RKO (cell line): ENCODE measurements at regions not wholly inside any gene's neighbourhood (a gene's known extent, or its start where the extent isn't known, plus 50 kb on each side); places are given as distances from the start of the nearest gene placed in this dataset.

Experiments used
- DNase-seq: peaks from one replicate; pipeline ENCODE4 v3.0.0-alpha.2; 2016; ENCODE audit warnings: low spot score

DNA sequence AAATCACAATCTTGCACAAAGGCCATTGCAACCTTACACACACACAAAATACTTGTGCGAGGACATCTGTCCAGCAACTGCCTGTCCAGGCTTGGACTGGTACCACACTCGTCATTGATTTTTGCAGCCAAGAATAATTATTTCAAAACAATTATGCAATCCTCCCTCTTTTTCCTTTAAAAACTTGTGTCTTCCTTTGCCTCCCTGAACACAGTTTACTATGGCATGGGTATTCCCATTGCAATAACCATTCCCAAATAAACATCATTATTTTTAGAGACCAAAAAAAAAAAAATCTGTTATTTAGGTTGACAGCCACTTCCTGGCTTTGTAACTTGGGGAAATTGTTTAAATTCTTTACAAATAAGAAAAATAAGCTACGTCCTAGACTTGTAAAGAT, 54.0 kb downstream of the C11orf91 start:
- no peak for DNase-seq

DNA sequence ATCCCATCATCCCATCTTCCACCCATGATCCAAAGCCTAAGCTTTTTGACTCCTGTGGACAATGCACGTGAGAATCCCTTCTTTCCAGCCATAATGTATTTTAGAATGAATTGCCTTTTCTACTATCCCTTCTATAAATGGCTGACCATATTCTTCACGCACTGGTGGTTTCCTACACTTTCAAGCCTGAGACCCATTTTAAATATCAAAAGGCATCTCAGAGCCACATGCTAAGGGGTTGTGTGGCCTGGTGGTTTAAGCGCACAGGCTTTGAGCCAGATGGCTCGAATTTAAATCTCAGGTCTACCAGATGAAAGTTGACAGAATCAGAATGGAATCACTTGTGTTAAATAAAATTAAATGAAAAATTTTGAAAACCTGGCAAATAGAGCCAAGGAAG, 54.5 kb downstream of the C11orf91 start:
- DNase-seq: no peak

DNA sequence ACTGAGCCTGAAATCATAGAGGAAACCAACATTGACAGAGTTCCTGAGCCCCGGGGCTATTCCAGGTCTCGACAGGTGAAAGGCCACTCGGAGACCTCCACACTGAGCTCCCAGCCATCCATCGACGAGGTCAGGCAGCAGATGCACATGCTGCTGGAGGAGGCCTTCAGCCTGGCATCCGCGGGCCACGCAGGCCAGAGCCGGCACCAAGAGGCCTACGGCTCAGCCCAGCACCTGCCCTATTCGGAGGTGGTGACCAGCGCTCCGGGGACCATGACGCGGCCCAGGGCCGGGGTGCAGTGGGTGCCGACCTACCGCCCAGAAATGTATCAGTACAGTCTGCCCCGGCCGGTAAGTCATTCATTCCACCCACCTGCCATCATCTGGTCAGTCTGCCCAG, 54.9 kb downstream of the C11orf91 start:
- DNase-seq: no peak

DNA sequence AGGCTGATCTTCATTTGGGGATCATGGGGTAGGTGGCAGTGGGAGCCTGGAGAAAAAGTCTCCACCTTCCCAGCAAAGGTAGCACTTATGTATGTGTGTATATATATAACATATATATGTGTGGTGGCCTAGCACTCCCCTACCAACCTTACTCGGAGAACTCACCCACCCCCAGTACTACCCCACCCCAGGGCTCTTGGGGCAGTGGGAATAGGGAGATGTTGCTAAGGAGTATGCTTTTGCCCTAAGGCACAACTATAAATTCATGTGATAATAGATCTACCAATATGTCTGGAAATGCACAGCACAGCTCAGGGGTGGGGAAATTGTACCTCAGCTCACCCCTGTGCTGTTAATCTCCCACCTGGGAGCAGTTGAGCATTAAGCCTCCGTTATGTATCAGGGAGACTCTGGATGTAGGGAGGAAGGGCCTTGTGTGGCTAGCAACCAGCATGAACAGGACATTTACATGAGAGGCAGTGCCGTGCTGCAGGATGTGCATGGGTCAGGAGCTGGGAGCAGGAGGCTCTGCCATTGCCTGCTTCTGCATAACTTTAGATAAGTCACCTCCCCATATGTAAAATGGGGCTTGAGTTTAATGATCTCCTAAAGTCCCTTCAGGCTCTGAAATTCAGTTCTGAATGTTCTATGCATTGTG, 57.3 kb downstream of the C11orf91 start:
- DNase-seq: no peak

DNA sequence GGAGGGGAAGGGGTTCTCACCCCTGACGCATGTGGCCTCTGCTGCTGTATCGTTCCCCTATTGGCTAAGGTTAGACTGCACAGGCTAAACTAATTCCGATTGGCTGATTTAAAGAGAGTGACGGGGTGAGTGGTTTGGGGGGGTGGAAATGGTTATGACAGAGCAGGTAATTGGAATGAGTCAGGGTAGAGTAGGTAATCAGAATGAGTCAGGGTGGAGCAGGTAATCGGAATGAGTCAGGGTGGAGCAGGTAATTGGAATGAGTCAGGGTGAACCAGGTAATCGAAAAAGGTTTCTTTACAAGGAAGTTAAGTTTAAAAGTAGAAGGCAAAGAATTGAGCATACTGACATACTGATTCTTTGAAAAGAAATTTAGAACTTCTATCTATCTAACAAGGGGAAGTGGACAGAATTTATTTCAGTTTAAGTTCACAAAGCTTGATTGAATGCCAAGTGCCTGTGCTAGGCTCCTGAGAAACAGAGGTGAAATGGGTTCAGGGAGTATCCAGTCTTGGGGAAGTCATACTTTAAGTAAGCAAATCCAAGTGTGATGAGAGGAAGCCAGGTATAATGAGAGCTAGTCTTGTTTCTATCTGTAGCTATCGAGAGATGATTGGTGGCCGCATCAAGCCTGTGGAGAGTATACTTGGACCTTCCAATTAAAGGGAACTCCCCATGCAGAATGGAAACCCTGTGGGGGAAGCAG, 58.0 kb downstream of the C11orf91 start:
- no peak for DNase-seq

DNA sequence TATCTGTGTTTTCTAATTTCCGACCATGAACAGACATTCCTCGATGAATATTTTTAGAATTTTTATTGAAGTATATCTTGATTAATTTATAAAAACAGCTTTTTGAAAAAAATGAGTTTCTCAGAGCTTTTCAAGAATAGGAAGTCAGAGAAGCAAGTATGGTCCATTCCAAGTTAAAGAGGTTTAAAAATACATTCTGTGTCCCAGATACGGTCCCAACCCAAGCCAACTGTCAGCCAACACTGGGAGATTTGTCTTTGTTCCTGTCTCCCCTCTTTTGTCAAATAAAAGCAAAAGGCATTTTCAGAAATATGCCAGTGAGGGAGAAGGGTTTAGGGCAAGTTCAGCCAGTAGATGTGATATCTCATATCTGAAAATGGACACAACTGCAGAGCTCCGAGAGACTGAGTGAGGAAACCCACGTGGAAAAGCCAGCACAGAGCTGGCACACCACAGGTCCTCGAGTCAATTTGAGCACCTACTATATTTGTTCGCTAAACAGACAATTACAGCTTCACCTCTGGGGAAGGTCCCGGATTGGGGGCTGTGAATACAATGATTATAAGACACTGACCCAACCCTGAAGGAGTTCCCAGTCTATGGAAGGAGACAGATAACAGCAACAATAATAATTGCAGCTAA, 59.8 kb downstream of the C11orf91 start:
- DNase-seq: no peak

DNA sequence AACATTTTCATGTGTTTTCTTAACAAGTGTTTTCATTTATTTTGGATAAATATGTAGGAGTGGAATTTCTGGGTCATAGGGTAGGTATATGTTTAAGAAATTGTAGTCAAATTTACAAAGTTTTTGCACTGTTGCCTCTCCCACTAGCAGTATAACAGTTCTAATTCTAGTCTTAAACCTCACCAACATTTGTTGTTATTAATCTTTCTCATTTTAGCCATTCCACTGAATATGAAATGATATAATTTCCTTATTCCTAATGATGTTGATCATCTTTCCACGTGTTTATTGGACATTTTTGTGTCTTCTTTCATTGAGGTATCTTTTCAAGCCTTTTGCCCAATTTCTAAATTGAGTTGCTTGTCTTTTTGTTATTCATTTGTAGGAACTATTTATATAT, 62.0 kb downstream of the C11orf91 start:
- DNase-seq: no peak

DNA sequence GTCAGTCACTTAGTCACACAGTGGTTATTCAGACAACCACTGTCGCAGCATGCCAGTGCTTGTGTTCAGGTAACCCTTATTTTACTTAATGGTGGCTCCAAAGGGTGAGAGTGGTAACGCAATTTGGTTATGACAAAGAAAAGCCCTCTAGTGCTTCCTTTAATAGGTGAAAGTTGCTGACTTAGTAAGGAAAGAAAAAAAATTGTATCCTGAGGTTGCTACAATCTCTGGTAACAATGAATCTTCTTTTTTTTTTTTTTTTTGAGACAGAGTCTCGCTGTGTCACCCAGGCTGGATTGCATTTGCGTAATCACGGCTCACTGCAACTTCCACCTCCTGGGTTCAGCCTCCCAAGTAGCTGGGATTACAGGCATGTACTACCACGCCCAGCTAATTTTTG, 64.5 kb downstream of the C11orf91 start:
- DNase-seq: no peak

DNA sequence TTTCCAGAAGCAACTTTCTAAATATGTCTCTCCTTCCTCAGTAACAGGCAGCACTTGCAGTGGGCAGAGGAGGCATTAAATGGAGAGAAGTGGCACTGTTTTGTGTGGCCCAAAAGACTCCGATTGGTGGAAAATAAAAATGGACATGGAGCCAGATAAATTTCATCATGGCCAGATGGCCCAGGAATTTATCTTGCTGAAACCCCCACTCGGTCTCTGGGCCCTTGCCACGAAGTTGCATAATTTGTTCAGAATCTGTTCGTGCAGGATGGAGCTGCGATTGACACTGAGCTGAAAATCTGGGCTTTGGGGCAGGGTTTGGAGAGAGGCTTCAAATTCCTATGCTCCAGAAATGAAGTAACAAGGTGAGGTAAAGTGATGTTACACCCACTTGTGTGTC, 65.5 kb downstream of the C11orf91 start:
- DNase-seq: no peak

DNA sequence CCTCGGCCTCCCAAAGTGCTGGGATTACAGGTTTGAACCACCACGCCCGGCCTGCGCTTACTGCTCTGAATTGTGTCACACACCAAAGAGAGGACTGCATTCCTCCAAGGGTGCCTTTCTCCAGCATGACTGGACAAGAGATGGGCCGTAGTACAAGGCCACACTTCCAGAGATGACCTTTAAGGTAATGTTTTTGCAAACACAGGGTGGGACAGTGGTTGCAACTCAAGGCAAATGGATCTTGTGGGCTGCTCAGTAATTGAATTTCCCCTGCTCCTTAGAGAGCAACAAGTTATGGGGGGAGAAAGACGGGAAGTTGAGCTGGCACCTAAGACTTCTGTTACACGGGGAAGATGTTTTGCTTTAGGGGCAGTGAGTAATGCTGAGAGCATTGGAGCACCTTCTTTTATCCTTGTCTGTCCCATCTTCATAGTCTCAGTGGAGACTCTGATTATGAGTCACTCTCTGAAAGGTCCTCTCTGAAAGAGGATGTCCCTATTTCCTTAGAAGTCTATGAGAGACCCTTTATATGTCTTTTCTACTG, 66.3 kb downstream of the C11orf91 start:
- DNase-seq: no peak

DNA sequence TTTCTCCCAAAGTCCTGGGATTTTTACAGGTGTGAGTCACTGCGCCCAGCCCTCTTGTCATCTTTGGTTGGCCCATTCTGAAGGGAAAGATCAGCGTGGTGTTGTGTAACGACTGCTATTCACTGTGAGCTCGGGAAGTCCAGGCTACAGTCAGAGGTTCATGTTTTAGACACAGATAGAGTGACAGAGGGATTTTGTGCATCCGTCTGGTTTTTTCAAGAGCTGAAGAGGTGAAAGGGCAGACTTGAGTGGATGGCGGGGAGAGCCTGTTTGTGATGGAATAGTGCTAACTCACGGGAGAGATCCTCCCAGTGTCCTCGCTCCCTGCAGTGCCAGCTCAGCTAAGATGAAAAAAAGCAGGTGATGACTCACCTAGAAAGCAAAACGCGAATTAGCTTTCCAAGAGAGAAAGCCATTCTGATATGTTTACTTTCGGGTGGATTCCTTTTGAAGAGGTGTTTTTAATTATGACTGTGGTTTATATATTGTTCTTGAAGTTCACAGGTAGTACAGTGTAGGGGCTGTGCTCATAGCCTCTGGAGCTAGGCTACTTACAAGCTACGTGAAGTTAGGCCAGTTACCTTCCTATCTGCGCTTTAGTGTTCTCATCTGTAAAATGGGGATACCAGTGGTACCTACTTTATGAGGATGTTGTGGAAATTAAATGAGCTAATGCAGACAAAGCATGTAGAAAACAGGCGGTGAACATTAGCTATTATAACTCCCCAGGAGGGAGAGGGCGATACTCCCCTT, 67.2 kb downstream of the C11orf91 start:
- peak; percentile 79 for DNase-seq

DNA sequence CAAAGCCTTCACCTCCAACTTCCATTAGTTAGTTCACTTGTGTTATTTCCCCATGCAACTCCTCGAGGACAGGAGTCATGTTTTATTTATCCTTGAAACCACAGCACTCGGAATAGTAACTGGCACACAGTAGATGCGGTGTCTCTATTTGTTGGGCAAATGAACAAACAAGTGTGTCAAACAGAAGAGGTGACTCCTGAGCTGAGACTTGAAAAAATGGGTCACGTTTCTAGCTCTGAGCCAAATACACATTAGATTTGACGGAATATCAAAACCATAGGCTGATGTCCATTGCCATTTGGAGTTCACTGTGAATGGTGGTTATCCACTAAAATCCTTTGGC, 68.9 kb downstream of the C11orf91 start:
- DNase-seq: no peak

DNA sequence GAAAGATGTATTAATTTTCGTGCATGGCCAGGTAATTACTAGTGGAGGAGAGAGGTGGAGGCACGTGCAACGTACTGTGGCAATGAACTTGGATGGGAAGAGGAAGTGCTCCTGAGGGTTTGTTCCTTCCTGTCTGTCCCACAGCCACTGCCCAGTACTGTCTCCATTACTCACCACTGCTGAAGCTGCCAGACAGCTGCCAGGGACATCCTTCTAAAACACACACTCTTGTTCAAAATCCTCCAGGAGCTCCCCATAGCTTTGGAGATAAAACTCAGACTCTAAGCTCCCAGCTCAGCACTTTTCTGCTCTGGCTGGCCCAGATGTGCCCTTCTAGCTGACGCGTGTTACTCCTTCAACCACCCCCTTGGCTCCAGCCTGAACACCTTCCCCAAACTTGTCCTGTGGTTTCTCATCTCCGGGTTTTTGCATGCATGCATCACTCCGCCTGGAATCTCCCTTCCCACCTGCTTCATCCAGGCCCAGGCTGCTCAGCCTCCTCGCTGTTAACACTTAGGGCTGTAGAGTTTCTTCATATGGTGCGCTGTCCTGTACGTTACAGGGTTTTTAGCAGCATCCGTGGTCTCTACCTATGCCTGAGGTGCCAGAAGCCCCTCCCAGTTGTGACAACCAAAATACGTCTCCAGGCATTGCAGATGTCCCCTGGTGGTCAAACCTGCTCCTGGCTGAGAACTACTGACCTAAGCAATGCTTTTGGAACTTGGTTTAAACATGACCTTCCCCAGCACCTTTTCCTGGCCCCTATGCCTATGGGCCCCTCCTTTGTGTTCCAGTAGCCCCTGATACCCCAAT, 69.5 kb downstream of the C11orf91 start:
- no peak for DNase-seq

DNA sequence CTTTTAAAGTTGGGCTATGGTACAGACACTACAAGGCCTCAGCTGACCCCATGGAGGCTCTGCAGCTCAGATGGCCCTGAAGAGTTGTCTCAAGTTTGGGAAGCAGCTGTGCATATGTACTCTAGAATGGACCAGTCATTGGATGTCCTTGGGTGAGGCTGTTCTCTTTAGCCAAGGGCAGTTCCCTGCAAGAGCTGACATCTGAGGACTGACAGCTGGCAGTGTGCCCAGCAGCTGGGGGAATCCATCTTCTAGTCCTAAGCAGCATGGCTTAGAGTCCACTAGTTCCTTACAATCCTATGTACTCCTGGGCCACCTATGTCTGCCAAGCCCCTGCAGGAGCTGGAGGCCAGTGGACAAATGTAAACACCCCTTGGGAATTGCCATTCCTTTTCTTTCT, 76.5 kb downstream of the C11orf91 start:
- no peak for DNase-seq

DNA sequence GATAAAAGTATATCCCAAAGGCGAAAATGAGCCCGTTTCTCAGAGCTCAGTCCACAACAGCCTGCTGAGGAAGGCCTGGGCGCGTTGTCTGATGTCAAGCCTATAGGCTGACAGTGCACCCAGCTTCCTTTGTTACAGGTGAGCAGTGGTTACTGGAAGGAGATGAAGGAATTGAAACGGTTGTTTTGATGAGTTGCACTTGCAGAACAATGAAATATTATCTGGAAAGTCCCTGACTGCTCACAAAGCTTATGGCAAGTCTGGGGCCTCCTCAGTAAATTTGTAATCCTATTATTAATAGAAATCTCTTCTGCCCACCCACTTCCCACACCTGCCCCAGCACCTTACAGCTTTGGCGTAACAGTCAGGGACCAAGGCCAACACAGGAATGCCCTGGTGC, 77.8 kb downstream of the C11orf91 start:
- no peak for DNase-seq

DNA sequence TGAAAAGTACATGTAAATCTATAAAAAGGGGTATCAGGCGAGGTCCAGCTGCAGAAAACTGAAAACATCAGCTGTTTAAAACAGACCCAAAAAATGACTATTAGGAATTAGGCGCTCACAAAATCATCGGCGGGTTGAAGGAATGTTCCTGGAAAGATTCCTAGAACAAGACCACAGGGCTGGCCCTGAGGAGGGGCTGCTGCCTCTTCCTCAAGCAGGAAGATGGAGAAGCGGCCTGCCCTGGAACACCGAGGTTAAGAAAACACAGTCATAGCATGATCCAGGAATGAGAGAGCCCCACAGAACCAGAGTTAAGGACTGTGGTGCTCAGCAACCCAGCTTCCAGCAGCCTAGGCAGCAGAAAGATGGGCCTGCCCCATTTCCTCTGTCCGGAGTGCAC, 78.4 kb downstream of the C11orf91 start:
- no peak for DNase-seq

DNA sequence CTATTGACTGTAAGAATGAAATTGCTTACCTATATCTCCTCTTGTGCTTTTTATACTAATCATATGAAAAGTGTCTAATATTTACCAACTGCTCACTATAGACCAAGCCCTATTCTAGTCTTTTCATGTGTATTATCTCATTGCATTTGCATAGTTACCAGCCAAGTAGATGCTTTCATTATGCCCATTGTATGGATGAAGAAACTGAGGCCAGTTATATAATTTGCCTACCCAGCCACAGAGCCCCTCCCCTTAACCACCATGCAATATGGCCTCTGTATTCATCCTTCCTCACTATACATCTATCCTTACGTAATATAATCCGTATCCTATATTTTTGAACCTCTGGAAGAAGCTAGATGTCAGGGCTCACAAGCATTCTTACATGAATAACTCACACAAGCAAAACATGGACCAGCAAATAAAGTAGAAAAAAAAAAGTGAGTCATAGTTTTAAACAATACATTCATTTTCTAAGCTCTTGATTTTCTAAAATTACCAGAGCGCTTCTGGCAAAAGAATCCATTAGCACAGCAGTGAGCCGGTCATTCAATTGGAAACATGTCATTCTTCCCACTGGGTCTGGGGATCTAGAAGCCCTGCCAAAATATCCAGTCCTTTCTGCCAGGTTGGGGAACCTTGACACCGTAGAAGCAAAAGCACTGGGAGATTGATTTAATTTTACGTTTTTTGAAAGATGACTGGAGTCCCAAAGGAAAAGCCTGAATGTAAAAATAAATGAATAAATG, 80.0 kb downstream of the C11orf91 start:
- no peak for DNase-seq

DNA sequence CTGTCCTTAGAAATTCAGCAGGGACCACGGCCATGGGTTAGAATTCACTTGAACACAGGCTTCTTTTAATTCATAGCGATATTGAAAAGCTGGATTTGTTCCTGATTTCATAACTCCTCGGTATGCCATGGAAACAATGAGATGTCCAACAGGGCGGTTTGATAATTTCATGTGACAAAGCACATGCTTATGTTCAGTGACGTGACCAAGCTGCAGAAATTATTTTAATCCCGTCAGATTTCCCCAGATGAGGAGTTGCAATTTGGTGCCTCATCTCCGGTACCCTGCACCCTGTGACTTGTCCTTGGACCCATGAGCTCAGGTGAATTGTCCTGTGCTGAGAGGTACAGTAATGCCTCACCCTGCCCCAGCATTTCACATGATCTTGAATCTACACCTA, 81.7 kb downstream of the C11orf91 start:
- no peak for DNase-seq

DNA sequence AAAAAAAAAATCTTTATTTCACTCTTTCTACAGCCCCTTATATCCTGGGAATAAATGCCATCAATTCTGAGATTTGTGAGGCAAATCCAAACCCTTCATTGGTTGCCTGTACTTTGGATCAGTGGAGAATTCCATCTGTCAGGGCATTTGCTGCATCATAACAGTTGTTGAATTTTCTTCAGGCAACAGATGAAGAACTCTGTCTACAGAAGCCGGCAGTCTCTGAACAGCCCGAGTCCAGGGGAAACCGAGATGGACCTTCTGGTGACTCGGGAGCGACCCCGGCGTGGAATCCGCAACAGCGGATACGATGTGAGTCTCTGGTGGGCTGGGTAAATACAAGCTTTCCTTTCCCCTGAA, 82.3 kb downstream of the C11orf91 start:
- DNase-seq: no peak

DNA sequence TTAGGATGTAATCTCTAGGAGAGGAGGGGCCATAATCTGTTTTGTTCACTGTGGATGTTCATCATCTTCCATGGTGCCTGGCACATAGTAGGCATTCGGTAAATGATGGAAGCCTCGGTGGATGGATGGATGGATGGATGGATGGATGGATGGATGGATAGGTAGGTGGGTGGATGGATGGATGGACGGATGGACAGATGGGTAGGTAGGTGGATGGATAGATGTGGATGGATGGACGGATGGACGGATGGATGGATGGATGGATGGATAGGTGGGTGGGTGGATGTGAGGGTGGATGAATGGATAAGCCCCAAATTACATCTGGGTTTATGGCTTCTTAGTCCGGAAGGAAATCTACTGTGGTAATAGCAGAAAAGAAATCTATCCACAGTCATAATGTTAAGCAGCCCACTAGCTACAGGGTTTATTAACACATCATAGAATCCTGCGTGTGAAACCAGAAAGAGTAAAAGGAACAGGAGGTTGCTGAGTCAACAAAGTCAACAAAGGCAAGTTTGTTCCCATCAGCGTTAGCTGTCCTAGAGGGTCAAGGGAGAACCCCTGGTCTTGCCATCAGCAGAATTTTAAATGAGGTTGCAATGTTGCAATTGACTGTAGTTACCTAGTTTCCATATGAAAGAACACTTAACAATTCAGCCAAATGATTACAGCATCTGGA, 82.8 kb downstream of the C11orf91 start:
- no peak for DNase-seq

DNA sequence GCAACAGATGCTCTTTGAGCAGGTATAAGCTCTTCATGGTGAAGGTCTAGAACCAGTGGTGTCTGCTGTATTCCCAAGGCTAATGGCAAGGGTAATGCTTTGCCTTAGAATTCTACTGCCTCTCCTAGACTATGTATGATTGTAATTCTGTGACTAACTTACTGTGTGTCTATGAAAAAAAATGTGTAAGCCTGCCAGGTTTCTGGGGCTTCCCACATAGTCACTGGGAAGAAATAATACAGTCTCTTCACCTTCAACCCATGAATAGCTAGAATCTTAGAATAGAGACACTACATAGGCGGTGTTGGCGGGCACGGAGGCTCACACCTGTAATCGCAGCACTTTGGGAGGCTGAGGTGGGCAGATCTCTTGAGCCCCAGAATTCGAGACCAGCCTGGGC, 84.1 kb downstream of the C11orf91 start:
- no peak for DNase-seq
